Mucosa of gallbladder (tissue), 1 donor: ENCODE measurements at regions not wholly inside any gene's neighbourhood (a gene's known extent, or its start where the extent isn't known, plus 50 kb on each side); places are given as distances from the start of the nearest gene placed in this dataset.
"Not testable (repeated sequence)": the region's sequence is repeated elsewhere in the genome, so short reads cannot be mapped to it uniquely, and the experiment has no call there.

Experiments
- DNase-seq: peaks from one replicate; pipeline ENCODE4 v3.0.0-alpha.2; 2020; ENCODE audit warnings: low spot score
- donor health status: DM: no; HTN: no; CAD: no.

DNA sequence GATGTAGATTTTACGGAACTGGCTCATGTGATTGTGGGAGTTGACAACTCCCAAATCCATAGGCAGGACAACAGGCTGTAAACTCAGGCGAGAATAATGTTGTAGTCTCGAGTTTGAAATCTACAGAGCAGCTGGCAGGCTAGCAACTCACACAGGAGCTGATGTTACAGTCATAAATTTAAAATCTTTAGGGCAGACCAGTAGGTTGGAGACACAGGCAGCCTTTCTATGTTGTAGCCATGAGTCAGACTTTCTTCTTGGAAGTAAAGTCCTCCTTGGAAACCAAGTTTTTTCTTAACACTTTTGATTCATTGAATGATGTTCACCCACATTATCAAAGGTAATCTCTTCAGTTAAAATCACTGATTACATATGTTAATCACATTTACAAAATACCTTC lies 89.1 kb upstream of the ALCAM start:
- no peak for DNase-seq

DNA sequence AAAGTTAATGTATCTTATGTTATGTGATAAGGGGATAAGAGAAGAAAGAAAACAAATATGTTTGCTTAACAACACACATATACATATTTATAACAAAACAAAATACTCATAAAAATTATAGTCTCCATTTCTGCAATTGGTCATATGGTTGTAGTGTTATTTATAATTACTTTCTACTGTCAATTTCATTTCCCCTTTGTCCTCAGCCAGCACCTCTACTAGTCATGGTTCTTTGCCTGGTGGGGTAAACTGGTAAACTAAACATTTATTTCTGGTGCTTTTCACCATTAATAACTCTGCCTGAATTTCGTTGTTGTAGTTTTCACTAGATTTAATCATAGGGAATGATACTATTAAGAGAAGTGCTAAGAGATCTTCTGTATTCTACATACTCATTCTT lies 88.0 kb upstream of the ALCAM start:
- no peak for DNase-seq

DNA sequence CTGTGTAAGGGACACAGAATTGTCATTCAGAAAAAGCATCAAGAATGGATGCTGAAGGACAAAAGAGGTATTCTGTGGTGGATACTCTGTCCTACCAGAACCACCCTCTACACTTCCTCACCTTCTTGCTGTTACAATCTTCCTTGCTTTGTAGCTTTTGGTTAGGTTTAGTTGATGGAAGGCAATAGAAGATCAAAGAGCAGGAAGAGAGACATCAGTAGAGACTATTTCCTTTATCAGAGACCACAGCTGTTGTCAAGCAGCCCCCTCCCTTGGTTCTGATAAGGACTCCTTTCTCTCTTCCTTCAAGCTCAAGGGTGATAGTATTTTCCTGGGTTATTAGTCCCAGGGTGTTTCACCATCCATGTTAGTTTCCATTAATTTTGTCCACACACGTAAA lies 84.7 kb upstream of the ALCAM start:
- no peak for DNase-seq

DNA sequence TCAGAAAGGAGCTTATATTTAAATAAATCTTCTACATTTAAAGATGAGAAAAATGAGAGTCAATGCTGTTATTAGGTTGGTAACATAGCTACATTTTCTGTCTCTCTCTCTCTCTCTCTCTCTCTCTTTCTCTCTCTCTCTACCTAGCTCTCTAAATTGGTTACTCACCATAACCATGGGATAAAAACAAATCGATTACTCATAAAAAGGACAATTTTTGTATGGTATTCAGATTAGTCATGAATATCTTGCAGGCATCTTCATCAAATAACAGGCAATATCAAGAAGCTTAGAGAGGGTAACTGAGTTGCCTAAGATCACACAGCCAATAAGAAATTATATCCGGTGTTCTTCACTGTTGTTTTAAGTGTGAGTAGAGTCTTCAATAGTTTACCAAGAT lies 81.8 kb upstream of the ALCAM start:
- DNase-seq = no peak

DNA sequence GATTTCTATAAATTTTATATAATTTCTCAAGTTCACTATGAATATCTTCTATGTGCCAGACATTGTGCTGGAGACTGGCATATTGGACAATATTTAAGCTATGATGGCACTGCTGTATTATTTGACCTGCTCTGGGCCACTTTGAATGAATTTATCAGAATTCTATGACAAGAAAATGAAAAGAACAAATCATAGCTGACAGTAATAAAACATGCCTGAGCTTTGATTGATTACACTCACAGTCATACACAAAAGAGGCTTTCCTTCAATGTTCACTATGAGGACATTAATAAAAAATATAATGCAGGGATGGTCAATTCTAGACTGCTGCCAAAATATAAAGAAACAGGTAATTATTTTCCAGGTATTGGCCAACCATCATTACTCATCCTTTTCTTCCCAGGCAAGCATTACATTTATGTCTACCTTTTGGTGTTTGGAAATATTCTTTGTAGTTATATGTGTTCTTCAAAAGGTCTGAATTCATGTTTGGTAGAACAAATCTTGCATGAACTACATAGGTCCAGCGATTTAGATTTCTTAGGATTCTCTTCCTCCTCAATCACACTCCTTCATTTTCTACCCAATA lies 81.0 kb upstream of the ALCAM start:
- DNase-seq = no peak

DNA sequence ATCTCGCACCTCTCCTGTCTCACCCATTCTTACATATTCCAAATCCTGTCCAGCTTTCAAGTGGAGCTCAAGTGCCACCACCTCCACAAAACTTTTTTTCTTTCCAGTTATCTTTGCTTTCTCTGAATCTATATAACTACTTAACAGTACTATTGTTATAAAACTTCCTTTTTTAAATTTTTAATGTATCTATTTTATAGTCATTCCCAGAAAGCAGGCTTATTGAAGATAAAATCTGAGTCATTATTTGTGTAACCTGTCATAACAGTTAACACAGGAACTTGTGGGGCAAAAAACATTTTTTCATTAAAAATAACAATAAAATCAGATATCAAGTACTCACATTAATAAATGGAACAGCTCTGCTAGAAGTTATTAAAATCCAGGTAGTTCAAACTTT lies 73.3 kb upstream of the ALCAM start:
- no peak for DNase-seq

DNA sequence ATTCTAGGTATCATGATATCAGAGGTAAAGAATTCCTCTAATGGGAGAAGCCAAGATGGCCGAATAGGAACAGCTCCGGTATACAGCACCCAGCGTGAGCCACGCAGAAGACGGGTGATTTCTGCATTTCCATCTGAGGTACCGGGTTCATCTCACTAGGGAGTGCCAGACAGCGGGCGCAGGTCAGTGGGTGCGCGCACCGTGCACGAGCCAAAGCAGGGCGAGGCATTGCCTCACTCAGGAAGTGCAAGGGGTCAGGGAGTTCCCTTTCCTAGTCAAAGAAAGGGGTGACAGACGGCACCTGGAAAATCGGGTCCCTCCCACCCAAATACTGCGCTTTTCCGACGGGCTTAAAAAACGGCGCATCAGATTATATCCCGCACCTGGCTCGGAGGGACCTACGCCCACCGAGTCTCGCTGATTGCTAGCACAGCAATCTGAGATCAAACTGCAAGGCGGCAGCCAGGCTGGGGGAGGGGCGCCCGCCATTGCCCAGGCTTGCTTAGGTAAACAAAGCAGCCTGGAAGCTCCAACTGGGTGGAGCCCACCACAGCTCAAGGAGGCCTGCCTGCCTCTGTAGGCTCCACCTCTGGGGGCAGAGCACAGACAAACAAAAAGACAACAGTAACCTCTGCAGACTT lies 70.4 kb upstream of the ALCAM start:
- DNase-seq = not testable (repeated sequence)

DNA sequence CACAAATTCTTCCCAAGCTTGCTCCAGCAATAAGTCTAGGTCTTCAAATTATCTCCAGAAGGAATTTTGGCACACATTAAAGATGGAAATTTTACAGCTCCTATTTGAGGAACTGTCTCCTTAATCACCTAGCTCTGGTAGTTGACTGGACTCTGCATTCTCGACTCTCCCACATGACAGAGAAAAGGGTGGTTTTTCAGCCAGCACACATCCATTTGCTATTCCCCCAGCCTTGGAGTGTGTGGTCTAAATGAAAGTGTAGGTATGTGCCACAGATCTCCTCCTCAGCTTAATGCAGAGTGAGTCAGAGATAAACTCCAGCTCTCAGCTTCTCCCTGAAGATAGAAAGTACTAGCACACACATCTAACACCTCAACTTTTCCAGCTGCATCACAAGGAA lies 62.2 kb upstream of the ALCAM start:
- DNase-seq = no peak

DNA sequence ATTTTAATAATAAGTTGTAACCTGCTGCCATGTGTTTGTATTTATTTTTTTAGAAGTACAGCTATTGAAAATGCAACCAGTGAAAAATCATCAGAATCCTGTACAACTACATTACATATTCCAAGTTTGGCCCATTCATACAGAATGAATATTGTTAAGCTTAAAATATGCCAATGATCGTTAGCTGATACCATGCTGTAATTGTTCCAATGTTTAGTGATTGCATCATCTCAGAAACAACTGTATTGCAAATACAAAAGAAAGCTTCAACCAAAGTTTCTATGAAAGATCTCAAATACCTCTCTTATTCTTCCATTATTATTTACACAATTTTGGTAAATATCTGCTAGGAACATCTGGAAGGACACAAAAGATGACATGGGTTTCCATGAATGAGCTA lies 51.6 kb upstream of the ALCAM start:
- DNase-seq = no peak

DNA sequence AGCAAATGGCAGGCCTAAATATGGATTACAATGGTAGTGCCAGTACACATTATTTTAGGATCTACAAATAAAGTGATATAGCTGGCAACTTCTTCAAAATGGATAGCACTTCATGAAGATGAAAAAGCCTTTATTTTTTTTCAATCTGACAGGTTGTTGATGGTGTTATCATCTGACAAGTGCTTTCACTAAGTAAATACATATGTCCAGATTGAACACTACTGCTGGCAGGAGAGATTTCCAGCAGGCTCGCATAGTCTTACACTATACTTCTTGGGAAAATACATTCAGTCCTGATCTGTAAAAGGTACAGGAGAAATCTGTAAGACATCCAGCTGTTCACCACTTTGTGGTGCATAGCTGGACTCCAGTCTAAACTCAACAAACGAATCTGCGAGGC lies 50.9 kb upstream of the ALCAM start:
- no peak for DNase-seq

DNA sequence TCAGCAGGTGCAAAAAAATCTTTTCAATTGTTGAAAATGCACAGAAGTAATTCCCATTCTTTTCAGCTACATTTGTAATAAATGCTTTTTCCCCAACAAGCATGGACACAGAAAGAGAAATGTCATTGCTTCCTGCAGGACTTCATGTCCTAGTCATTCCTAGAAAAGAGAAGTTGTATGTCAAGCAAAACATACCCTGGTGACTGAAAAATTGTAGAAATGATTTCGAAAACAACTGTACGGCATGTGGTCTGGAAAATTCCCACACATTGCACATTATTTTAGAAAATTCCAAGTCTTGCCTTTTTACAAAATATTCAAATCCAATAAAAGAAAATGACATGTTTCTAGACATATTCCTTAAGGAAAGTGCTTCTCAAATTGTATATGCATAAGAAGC lies 50.4 kb upstream of the ALCAM start:
- no peak for DNase-seq
